ENCODE measurements at regions not wholly inside any gene's neighbourhood (a gene's known extent, or its start where the extent isn't known, plus 50 kb on each side); places are given as distances from the start of the nearest gene placed in this dataset.

GRCh38 chr6:141788096-141788495, 344.6 kb upstream of the GJE1 start:
- no peak for TF ChIP-seq CTCF (IDR thresholded peaks at IDR 0.05; ENCODE audit: low read depth, low read length)
- TF ChIP-seq, protein P1, sequence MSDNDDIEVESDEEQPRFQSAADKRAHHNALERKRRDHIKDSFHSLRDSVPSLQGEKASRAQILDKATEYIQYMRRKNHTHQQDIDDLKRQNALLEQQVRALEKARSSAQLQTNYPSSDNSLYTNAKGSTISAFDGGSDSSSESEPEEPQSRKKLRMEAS (IDR thresholded peaks at IDR 0.05; ENCODE audit: low read depth, low read length) = no peak
- no peak for TF ChIP-seq POLR2A (IDR thresholded peaks at IDR 0.05; ENCODE audit: extremely low read depth, insufficient read length)
